ENCODE measurements at regions not wholly inside any gene's neighbourhood (a gene's known extent, or its start where the extent isn't known, plus 50 kb on each side); places are given as distances from the start of the nearest gene placed in this dataset.

DNA sequence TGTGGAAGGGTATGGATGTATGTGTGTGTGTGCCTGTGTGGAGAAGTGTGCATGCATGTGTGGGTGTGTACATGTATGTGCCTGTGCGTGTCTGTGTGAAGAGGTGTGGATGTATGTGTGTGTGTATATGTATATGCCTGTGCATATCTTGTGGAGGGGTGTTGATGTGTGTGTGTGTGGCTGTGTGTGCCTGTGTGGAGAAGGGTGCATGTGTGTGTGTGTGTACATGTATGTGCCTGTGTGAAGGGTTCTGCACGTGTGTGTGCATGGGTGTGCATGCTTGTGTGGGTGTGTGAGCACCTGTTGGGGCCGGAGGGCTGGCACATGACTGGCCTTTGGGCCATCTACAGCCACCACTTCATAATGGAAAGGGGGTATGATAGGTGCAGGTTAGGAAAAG is 291.4 kb downstream of the IRX2 start:
- Mint-ChIP-seq H3K9me3 (no peaks in the 10 kb centered on the region), H3K27me3 (no peaks in the 10 kb centered on the region), H3K4me3 (no peak overlapping the region), H3K27ac (no peak overlapping the region), H3K36me3 (ENCODE audit: low read depth) (no peaks in the 10 kb centered on the region), H3K4me1 (ENCODE audit: low read depth) (no peaks in the 10 kb centered on the region)
- intact Hi-C loops (cut with micrococcal nuclease), result no loop called here

DNA sequence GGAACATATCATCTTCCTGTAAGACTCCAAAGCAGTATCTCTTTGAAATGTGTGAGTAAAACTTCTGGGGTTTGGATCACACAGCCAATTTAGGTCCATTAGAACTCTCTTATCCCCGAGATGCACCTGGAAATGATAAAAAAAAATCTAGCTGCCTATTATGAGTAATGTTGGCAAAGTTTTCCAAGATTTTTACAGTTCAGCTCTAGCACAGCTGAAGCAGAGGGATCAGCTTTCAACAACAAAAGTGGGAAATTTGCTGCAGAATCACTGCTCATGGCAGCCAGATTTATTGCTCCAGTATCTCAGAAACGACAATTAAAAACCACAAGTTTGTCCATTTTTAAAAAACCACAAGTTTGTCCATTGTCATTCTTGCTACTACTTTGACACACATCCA is 292.2 kb downstream of the IRX2 start:
- intact Hi-C loops (cut with micrococcal nuclease), result no loop called here
- H3K4me1 Mint-ChIP-seq (ENCODE audit: low read depth), result no peaks in the 10 kb centered on the region
- no peaks in the 10 kb centered on the region for H3K36me3 Mint-ChIP-seq (ENCODE audit: low read depth)
- H3K27me3 Mint-ChIP-seq, result no peaks in the 10 kb centered on the region
- no peak overlapping the region for H3K4me3 Mint-ChIP-seq
- H3K9me3 Mint-ChIP-seq, result no peaks in the 10 kb centered on the region
- no peak overlapping the region for H3K27ac Mint-ChIP-seq

DNA sequence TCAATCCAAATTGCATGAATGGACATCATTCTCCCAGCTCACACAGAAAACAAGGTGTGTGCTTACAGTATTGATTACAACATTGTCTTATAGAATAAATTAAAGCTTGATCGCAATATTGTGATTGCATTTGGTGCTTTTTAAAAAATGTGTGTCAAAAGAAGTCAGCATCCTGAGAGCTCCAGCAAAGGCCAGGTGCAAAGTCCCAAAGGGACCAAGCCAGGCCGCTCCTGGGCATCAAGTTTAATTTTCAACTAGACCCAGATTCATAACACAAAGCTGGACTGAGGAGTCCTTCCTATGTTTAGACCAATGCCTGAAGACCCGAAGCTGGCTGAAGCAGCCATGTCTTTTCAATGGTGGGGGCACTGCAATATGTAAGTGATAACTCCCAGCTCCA is 295.6 kb downstream of the IRX2 start:
- Mint-ChIP-seq H3K9me3 (no peaks in the 10 kb centered on the region), H3K27me3 (no peaks in the 10 kb centered on the region), H3K4me1 (ENCODE audit: low read depth) (no peaks in the 10 kb centered on the region), H3K4me3 (no peak overlapping the region), H3K36me3 (ENCODE audit: low read depth) (no peaks in the 10 kb centered on the region), H3K27ac (no peak overlapping the region)
- intact Hi-C loops (cut with micrococcal nuclease), result no loop called here

DNA sequence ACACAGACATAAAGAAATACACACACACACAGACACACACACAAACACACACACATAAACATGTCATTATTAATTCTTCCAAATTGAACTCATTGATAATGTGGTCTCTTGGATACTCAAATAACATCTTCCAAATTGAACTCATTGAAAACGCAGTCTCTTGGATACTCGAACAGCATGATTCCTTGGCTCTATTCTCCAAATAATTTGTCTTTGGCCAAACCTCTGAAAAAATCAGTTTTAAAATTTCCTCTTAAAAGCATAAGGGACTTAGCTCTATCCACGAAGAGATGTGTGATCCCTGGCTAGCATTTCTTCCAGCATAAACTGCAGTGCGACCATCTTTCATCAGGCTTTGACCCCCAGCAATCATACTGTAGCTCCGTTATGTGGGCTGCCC is 296.6 kb downstream of the IRX2 start:
- Mint-ChIP-seq H3K4me1 (ENCODE audit: low read depth) (no peaks in the 10 kb centered on the region), H3K9me3 (no peaks in the 10 kb centered on the region), H3K36me3 (ENCODE audit: low read depth) (no peaks in the 10 kb centered on the region), H3K27me3 (no peaks in the 10 kb centered on the region), H3K27ac (no peak overlapping the region), H3K4me3 (no peak overlapping the region)
- intact Hi-C loops (cut with micrococcal nuclease), result no loop called here

DNA sequence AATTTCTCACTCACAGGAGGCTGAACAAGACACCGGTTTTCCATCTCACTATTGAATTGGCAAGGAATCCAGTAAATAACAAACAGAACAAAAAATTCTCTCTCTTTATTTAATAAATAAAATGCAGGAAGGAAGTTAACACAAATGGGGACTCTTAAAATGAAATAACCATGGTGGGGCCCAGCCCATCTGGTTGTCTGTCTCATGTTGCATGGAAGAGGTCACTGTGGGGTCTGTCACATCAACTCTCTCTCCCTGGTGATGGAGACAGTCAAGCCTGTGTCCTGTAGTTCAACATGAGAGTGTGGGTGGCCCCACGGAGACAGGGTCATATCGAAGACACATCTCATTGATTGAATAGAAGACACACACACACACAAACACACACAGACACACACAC is 297.7 kb downstream of the IRX2 start:
- Mint-ChIP-seq H3K36me3 (ENCODE audit: low read depth) (no peaks in the 10 kb centered on the region), H3K27me3 (no peaks in the 10 kb centered on the region), H3K27ac (no peak overlapping the region), H3K9me3 (no peaks in the 10 kb centered on the region), H3K4me3 (no peak overlapping the region), H3K4me1 (ENCODE audit: low read depth) (no peaks in the 10 kb centered on the region)
- intact Hi-C loops (cut with micrococcal nuclease), result no loop called here

DNA sequence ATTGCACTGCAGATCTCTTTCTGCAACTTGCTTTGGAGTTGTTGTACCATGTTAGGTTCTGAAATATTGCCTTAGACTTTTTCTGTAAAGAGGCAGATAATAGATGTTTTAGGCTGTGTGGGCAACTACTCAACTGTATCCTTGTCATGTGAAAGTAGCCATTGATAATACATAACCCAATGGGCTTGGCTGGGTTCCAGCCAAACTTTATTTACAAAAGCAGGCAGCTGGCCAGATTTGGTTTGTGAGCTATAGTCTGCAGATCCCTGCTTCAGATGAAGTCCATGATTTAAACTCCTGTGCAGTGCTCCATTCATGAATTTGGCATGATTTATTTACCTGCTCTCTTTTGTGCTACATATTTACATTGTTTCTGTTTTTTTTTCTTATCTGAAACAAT is 300.4 kb downstream of the IRX2 start:
- H3K27me3 Mint-ChIP-seq, result no peaks in the 10 kb centered on the region
- no peak overlapping the region for H3K27ac Mint-ChIP-seq
- no peaks in the 10 kb centered on the region for H3K4me1 Mint-ChIP-seq (ENCODE audit: low read depth)
- no peaks in the 10 kb centered on the region for H3K36me3 Mint-ChIP-seq (ENCODE audit: low read depth)
- no peak overlapping the region for H3K4me3 Mint-ChIP-seq
- intact Hi-C loops (cut with micrococcal nuclease), result no loop called here
- peaks cover 14% of the 10 kb centered on the region for H3K9me3 Mint-ChIP-seq

DNA sequence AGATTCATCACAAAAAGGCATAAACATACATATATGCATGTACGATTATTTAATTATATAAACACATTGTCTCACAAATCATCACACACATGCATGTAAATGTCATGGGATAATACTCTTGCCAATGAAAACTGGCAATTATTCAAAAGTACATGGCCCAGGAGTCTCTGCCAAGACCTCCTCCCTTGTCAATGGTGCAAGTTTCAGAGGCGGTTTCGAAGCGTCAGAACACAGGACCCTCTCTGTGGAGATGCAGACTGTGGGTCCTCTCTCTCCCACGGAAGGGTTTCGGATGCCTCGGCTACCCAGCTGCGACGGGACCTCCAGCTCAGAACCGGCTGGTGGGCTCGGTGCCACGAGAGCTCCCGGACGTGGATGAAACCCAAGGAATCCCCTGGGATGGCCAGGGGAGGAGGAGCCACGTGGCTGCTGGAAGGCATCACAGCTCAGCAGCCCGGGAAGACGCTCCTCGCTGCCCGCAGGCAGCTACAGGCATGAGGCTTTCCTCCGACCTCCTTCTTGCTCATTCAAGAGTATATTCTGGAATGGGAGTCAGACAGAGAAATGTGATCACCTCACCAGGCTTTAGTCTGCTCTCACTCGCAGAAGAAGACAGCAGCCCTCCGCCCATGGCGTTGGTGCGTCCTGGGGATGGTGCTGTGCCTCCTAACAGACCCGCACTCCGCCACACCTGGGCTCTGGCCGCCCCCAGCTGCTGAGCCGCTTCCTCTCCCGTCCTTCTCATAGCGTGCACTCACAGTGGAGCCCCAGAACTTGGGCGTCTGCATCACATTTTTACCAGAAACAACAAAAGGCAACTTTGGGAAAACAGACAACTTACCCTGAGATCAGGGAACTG is 308.8 kb downstream of the IRX2 start:
- intact Hi-C loops (cut with micrococcal nuclease), result no loop called here
- Mint-ChIP-seq H3K27me3 (no peaks in the 10 kb centered on the region), H3K4me1 (ENCODE audit: low read depth) (no peaks in the 10 kb centered on the region), H3K9me3 (peaks cover 10% of the 10 kb centered on the region), H3K27ac (no peak overlapping the region), H3K4me3 (no peak overlapping the region), H3K36me3 (ENCODE audit: low read depth) (no peaks in the 10 kb centered on the region)

DNA sequence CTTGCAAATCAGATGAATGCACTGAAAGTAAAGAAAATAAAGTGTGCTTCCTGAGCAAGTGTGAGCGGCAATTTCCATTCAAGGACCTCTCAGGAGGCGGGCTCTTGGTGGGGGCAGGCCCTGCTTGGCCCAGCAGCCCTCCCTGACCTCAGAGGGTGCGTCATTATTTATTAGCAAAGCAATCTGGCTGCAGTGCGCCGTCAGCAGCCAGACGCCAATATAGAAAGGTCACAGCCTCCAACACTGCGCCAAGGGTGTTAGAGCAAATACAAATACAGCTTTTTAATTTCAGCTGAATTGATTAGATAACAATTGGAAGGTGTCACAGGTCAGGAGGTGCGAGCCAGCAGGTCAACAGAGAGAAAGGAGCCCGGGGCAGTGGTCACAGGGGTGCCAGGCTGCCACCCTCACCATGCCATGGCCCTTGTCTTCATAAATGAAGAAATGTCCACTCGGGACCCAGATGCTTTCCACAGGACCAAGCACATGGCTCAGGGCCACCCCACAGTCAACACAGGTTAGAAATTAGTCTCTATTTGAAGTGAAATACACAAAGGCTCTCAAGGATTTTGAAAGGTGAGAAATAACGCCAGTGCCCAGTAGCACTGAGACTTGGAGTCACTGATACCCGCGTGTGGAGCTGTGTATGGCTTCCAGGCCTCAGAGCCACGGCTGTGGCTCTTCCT is 309.8 kb downstream of the IRX2 start:
- no peak overlapping the region for H3K4me3 Mint-ChIP-seq
- H3K36me3 Mint-ChIP-seq (ENCODE audit: low read depth), result no peaks in the 10 kb centered on the region
- no peaks in the 10 kb centered on the region for H3K9me3 Mint-ChIP-seq
- no peaks in the 10 kb centered on the region for H3K4me1 Mint-ChIP-seq (ENCODE audit: low read depth)
- no peak overlapping the region for H3K27ac Mint-ChIP-seq
- H3K27me3 Mint-ChIP-seq, result no peaks in the 10 kb centered on the region
- intact Hi-C loops (cut with micrococcal nuclease), result no loop called here

DNA sequence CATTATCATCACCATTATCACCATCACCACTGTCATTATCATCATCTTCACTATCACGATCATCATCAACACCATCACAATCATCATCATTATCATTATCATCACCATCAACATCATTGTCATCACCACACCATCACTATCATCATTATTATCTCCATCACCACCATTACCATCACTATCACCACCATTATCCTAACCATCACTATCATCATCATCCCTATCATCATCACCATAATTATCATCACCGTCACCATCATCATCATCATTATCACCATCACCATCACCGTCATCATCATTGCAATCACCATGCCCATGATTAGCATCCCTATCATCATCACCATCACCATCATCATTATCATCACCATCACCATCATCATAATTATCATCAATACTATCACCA is 311.9 kb downstream of the IRX2 start:
- intact Hi-C loops (cut with micrococcal nuclease), result no loop called here
- Mint-ChIP-seq H3K27ac (no peak overlapping the region), H3K4me3 (no peak overlapping the region), H3K36me3 (ENCODE audit: low read depth) (no peaks in the 10 kb centered on the region), H3K9me3 (no peaks in the 10 kb centered on the region), H3K4me1 (ENCODE audit: low read depth) (no peaks in the 10 kb centered on the region), H3K27me3 (no peaks in the 10 kb centered on the region)

DNA sequence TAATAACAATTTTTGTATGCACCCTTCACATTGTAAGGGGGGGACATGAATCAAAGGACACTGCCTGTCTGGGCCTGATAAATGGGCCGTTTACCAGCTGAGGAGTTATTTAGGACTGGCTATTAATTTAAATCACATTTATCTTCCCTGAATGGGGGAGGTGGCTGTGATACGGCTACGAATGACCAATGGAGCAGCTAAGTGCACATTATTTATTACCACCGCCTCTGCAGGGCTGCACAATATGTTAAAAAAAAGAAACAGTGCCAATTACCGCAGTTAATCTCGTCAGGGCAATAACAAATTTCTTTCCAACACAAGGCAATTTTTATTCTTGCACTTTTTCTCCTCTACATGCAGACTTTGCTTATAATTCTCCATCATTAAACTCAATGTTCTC is 318.4 kb downstream of the IRX2 start:
- Mint-ChIP-seq H3K9me3 (peaks cover 28% of the 10 kb centered on the region), H3K27me3 (no peaks in the 10 kb centered on the region), H3K27ac (no peak overlapping the region), H3K4me1 (ENCODE audit: low read depth) (no peaks in the 10 kb centered on the region), H3K36me3 (ENCODE audit: low read depth) (no peaks in the 10 kb centered on the region), H3K4me3 (no peak overlapping the region)
- intact Hi-C loops (cut with micrococcal nuclease), result no loop called here

DNA sequence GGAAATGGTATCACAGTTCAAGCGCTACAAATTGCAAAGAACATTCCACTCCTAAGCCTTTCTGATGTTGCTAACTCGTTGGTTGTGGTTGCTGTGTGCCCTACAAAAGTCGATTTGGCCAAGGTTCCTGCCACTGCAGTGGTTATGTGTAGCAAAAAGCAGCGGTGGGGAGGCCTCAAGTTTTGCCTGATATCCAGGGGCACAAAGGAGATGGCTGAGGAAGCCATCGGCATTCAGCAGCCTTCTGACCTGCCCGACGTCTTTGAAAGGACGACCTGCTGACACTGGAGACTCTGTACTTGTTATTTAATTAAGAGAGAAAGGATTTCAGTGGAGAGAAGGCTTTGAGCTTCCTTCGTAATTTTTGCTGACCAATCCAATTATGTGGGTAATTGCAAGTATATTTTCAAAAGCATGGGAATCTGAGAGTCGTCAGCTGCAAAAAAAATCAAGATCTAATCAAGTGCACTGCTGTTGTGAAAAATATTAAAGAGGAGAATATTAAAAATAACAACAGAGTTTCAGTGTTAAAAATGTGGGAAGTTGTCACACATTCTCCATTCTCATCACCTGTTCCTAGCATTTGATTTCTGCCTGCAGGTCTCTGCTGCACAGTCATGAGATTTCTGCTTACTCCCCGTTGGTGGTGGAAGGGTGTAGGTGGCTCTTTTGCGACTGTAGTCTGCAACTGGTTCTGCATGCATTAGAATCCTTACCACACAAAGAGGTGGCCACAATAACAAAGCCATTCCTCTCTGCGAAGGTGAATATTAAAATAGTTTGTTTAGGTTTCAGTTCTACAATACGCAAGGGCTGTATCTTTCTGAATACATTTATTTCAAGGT is 319.2 kb downstream of the IRX2 start:
- H3K4me3 Mint-ChIP-seq, result no peak overlapping the region
- H3K4me1 Mint-ChIP-seq (ENCODE audit: low read depth), result no peaks in the 10 kb centered on the region
- no peaks in the 10 kb centered on the region for H3K27me3 Mint-ChIP-seq
- H3K27ac Mint-ChIP-seq, result no peak overlapping the region
- peaks cover 28% of the 10 kb centered on the region for H3K9me3 Mint-ChIP-seq
- H3K36me3 Mint-ChIP-seq (ENCODE audit: low read depth), result no peaks in the 10 kb centered on the region
- intact Hi-C loops (cut with micrococcal nuclease), result no loop called here

DNA sequence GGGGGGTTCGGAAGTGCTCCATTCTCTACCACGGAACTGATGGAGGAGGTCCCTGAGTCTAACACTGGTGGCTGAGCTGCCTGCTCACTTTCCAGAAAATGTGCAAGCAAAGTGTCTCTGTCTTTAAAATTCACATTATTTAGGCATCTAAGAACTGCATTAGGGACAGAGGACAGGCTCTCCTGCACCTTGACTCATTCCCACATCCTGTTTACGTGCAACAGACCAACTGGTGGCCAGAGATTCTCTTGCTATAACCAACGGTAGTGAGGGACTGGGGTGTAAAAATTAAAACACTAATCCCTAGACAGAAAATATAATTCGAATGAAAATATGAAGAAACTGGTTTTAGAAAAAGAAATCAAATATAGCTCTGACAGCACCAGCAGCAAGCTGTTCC is 320.9 kb downstream of the IRX2 start:
- intact Hi-C loops (cut with micrococcal nuclease), result no loop called here
- H3K36me3 Mint-ChIP-seq (ENCODE audit: low read depth), result no peaks in the 10 kb centered on the region
- no peak overlapping the region for H3K27ac Mint-ChIP-seq
- peaks cover 28% of the 10 kb centered on the region for H3K9me3 Mint-ChIP-seq
- H3K4me1 Mint-ChIP-seq (ENCODE audit: low read depth), result no peaks in the 10 kb centered on the region
- H3K4me3 Mint-ChIP-seq, result no peak overlapping the region
- H3K27me3 Mint-ChIP-seq, result no peaks in the 10 kb centered on the region

DNA sequence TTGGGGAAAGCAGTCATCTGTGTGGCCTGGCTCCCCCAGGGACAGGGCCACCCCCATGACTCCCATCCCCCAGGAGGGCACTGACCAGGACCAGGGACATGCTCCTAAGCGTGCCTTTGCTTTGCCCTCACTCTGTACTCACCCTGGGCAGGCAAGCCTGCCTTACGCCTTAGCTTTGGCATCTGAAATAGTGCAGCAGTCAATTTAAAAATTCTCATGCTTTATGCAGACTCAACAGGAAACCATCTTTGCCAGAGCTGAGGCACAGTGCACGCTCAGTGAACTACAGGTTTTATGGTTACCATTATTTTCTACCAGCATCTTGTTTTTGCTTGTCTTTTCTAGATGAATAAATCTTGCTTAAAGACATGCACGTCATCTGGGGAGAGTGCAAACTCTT is 323.5 kb downstream of the IRX2 start:
- no peaks in the 10 kb centered on the region for H3K27me3 Mint-ChIP-seq
- no peak overlapping the region for H3K27ac Mint-ChIP-seq
- peaks cover 28% of the 10 kb centered on the region for H3K9me3 Mint-ChIP-seq
- H3K36me3 Mint-ChIP-seq (ENCODE audit: low read depth), result no peaks in the 10 kb centered on the region
- no peak overlapping the region for H3K4me3 Mint-ChIP-seq
- no peaks in the 10 kb centered on the region for H3K4me1 Mint-ChIP-seq (ENCODE audit: low read depth)
- intact Hi-C loops (cut with micrococcal nuclease), result no loop called here

DNA sequence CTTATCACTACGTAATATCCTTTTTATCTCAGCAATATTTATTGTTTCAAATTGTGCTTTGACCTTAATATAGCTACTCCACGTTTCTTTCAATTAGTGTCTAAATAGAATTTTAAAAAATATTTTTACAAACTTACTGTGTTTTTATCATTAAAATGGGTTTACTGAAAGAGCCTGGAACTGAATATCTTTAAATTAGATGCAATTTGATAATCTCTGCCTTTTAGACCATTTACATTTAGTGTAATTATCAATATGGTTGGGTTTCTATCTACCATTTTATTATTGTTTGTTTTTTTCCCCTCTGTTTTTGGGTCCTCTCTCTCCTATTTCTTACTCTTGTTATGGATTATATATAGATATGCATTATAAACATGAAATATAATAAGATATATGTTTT is 327.8 kb downstream of the IRX2 start:
- no peak overlapping the region for H3K27ac Mint-ChIP-seq
- no peaks in the 10 kb centered on the region for H3K27me3 Mint-ChIP-seq
- intact Hi-C loops (cut with micrococcal nuclease), result no loop called here
- no peak overlapping the region for H3K4me3 Mint-ChIP-seq
- H3K9me3 Mint-ChIP-seq, result peaks cover 9% of the 10 kb centered on the region
- H3K36me3 Mint-ChIP-seq (ENCODE audit: low read depth), result no peaks in the 10 kb centered on the region
- H3K4me1 Mint-ChIP-seq (ENCODE audit: low read depth), result no peaks in the 10 kb centered on the region
